ENCODE measurements at regions not wholly inside any gene's neighbourhood (a gene's known extent, or its start where the extent isn't known, plus 50 kb on each side); places are given as distances from the start of the nearest gene placed in this dataset.
"Not testable (repeated sequence)": the region's sequence is repeated elsewhere in the genome, so short reads cannot be mapped to it uniquely, and the experiment has no call there.

DNA sequence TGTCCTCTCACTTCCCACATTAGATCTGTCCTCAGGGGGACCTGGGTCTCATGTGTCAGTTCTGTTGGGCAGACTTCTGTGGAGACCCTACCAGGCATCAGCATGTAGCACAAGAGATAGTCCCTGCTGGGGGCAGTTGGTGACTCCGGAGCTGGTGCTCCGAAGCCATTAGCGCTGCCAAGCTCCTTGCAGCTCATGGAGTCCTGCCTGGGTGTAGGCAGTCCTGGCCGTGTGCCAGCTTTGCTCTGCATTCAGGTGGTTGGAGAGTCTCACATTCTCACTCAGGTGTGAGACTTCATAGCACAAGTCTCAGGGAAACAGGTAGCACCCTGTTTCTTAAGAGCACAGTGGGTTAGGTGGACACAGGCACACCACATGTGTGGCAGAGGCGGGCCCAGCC is 202.3 kb downstream of the LIPI start:
- DNase-seq (ENCODE audit: low read depth in 2 of 2): not testable (repeated sequence)

DNA sequence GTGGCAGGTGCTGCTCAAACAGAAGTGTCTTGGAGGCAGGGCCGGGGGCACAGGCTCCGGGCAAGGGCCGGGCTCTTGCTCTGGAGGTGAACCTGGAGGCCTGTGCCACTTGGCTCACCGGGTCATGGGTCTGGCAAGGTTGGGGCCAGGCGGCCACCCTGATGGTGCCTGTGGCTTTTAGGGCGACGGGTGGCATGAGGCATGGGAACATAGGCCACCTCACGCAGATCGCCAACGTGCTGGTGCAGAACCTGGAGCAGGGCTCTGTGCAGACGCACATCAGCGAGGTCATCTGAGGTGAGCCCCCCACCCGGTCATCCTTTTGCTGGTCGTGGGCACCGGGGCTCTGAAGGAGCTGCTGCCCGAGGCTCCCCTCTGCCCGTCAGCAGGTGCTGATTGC is 202.7 kb downstream of the LIPI start:
- DNase-seq (ENCODE audit: low read depth in 2 of 2): not testable (repeated sequence)

DNA sequence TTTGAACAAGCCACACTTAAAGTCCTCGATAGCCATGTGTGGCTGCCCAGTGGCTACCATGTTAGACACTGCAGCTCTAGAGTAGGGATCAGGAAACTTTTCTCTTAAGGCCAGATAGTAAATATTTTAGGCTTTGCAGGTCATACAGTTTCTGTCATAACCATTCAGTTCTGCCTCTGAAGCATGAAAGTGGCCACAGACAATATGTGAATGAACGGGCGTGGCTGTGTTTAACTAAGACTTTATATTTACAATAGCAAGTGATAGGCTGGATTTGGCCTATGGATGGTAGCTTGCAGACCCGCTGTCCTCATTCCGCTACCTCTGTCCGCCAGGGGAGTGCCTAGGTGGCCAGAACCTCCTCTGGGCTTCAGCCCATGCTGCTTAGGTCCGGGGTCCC is 204.6 kb downstream of the LIPI start:
- DNase-seq (ENCODE audit: low read depth in 2 of 2): not testable (repeated sequence)

GRCh38 chr21:13986996-13987958 is 223.5 kb downstream of the LIPI start:
- not testable (repeated sequence) for DNase-seq (ENCODE audit: low read depth in 2 of 2)

GRCh38 chr21:13985865-13986863 is 224.6 kb downstream of the LIPI start:
- not testable (repeated sequence) for DNase-seq (ENCODE audit: low read depth in 2 of 2)

DNA sequence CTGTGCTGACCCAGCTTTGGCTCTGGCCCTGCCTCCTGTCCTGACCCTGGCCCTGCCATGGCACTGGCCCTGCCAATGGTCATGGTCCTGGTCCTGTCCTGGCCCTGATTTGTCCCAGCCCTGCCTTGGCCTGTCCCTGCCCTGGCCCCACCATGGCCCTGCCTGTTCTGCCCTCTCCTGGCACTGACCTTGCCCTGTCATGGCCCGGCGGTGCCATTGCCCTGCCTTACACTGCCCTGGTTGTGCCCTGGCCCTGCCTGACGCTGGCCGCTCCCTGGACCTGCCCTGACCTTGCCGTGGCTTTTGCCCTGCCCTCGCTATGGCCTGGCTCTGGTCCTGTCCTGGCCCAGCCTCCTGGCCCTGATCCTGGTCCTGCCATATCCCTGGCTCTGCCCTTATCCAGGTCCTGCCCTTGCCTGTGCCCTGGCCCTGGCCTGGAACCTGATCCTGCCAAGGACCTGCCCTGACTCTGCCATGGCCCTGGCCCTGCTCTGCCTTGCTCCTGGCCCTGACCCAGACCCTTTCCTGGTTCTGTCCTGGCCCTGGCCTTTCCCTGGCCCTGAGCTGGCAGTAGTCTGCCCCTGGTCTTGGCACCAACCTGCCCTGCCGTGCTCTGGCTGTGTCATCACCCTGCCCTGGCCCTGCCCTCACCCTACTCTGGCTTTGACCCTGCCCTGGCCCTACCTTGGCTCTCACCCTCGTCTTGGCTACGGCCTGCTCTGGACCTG is 225.5 kb downstream of the LIPI start:
- not testable (repeated sequence) for DNase-seq (ENCODE audit: low read depth in 2 of 2)

DNA sequence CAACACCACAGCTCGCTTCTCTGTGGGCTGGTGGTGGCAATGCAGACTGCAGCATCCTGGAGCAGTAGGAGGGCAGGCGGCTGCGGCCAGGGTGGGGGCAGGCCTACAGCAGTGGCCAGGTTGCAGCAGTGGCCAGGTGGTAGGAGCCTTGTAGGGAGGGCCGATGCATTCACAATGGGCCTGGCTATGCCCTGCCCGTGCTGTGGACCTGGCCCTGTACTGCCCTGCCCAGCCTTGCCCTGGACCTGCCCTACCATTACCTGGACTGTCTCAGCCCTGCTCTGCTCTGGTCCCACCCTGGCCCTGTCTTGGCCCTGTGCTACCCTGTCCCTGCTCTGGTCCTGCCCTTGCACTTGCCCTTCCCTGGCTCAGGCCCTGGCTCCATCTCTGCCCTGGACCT is 226.0 kb downstream of the LIPI start:
- DNase-seq (ENCODE audit: low read depth in 2 of 2): not testable (repeated sequence)

- not testable (repeated sequence) for DNase-seq (ENCODE audit: low read depth in 2 of 2)
These were observed 229.3 kb downstream of the LIPI start for GRCh38 chr21:13981176-13982087.

DNA sequence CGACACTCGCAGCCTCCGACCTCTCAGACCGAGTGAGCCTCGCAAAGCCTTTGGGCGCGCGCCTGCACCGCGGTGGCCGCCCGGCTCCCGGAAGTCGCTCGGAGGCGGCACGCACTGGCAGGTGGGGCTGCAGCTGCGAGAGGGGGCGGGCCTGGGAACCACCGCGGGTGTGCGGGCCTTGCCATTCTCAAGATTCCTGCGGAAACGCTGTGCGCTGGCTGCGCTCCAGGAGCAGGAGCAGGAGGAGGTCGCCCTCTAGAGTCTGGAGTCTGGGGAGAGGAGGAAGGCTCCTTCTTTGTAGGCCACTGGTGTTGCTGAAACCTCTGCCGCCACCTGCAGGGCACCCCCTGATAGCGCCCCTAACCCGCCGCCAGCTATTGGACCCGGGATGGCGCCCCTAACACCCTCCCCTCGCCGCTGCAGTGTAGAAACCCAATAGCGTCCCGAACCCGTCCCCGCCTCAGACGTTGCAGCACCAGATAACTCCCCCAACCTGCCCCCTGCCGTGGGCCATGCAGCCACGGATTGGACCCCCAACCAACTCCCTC is 230.6 kb downstream of the LIPI start:
- DNase-seq (ENCODE audit: low read depth in 2 of 2): peak; percentile 20 to 28

DNA sequence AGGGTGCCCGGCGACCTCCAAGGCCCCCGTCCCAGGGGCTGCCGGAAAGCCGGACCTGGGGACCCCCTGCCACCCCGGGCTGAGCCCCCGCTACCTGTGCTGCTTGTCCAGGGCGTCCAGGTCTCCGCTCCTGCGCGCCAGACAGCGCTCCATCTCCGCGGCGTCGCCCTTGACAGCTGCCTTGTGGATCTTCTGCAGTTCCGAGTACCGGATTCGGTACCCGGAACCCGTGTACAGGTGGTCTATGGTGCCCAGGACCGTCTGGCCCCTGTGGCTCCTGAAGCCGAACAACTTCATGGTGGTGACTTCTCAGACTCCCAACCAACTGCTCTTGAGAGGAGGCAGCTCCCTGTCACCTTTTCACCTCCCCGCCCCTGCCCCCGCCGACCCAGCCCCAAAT is 231.1 kb downstream of the LIPI start:
- DNase-seq (ENCODE audit: low read depth in 2 of 2): not testable (repeated sequence)

DNA sequence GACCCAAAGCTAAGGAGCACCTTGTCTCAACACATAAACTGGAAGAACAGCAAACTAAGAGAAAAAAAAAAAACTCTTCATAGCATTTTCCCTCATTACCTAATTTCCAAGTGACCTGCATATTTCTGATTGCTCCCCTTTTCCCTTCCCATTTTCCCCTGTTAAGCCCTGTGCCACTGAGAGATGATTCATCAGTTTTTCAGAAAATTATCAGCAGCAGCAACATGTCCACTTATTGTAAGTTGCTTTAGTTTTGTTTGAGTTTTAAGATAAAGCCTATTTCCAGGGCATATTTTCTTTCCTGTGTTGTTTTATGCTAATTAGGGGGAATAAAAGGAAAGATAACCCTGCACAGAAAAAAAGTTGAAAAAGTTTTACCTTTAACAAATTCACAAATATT is 236.2 kb downstream of the LIPI start:
- DNase-seq (ENCODE audit: low read depth in 2 of 2): not testable (repeated sequence)

GRCh38 chr21:13969853-13970252 is 240.9 kb downstream of the LIPI start:
- DNase-seq (ENCODE audit: low read depth in 2 of 2): not testable (repeated sequence)

GRCh38 chr21:13969002-13969401 is 241.8 kb downstream of the LIPI start:
- DNase-seq (ENCODE audit: low read depth in 2 of 2): not testable (repeated sequence)

DNA sequence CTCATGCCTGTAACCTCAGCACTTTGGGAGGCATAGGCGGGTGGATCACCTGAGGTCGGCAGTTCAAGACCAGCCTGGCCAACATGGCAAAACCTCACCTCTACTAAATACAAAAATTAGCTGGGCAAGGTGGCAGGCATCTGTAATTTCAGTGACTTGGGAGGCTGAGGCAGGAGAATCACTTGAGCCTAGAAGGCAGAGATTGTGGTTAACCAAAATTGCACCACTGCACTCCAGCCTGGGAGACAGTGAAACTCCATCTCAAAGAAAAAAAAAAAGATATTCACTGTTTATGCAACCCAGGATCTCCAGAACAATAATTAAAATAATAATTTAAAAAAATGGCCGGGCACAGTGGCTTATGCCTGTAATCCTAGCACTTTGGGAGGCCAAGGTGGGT is 247.5 kb downstream of the LIPI start:
- not testable (repeated sequence) for DNase-seq (ENCODE audit: low read depth in 2 of 2)

DNA sequence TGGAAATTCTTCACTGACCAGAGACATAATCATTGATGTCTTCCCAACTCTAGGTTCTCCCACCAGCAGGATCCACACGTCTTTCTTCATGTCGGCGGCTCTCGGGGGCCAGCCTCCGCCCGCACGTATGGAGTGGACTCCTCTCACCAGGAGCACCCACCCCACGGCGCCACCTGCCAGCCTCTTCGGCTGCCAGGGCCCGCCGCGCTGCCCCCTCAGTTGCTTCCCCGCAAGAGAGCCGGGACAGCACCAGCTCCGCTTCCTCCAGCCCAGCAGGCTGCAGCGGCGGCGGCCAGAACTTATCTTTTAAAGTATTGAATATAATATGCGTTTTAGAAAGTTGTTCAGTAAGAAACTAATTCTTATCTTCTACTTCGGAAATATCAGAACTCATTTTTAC is 273.5 kb downstream of the LIPI start:
- no peak for DNase-seq (ENCODE audit: low read depth in 2 of 2)

DNA sequence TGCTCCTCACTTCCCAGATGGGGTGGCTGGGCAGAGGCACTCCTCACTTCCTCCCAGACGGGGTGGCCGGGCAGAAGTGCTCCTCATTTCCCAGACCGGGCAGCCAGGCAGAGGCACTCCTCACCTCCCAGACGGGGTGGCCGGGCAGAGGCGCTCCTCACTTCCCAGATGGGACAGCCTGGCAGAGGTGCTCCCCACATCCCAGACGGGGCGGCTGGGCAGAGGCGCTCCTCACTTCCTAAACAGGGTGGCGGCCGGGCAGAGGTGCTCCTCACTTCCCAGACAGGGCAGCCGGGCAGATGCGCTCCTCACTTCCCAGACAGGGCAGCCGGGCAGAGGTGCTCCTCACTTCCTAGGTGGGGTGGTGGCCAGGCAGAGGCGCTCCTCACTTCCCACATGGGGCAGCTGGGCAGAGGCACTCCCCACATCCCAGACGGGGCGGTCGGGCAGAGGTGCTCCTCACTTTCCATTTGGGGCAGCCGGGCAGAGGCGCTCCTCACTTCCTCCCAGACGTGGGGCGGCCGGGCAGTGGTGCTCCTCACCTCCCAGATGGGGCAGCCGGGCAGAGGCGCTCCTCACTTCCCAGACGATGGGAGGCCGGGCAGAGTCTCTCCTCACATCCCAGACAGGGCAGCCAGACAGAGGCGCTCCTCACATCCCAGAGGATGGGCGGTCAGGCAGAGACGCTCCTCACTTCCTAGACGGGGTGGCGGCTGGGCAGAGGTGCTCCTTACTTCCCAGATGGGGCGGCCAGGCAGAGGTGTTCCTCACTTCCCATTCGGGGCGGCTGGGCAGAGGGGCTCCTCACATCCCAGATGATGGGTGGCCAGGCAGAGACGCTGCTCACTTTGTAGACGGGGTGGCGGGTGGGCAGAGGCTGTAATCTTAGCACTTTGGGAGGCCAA is 274.5 kb downstream of the LIPI start:
- not testable (repeated sequence) for DNase-seq (ENCODE audit: low read depth in 2 of 2)

DNA sequence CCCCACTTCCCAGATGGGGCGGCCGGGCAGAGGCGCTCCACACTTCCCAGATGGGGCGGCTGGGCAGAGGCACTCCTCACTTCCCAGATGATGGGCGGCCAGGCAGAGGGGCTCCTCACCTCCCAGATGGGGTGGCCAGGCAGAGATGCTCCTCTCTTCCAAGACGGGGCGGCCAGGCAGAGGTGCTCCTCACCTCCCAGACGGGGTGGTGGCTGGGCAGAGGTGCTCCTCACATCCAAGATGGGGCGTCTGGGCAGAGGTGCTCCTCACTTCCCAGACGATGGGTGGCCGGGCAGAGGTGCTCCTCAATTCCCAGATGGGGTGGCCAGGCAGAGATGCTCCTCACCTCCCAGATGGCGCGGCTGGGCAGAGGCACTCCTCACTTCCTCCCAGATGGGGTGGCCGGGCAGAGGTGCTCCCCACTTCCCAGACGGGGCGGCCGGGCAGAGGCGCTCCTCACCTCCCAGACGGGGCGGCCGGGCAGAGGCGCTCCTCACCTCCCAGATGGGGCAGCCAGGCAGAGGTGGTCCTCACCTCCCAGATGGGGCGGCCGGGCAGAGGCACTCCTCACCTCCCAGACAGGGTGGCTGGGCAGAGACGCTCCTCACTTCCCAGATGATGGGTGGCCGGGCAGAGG is 275.2 kb downstream of the LIPI start:
- DNase-seq (ENCODE audit: low read depth in 2 of 2): not testable (repeated sequence)

- not testable (repeated sequence) for DNase-seq (ENCODE audit: low read depth in 2 of 2)
These were observed 275.8 kb downstream of the LIPI start for GRCh38 chr21:13934887-13935342.

Data from stimulated activated CD8-positive, alpha-beta memory T cell treated with anti-CD3 and anti-CD28 coated beads, Interleukin-2, amount 100 ng/mL, for 1 hour (primary cell).